Epithelial cell of esophagus (primary cell): ENCODE measurements at regions not wholly inside any gene's neighbourhood (a gene's known extent, or its start where the extent isn't known, plus 50 kb on each side); places are given as distances from the start of the nearest gene placed in this dataset.

Experiments
- DNase-seq: peaks from one replicate; pipeline ENCODE4 v3.0.0; 2010; ENCODE audit warnings: low read depth
- H3K4me3 ChIP-seq: 2 replicates; pipeline ENCODE4 v1.5.1; 2011; ENCODE audit warnings: mild to moderate bottlenecking, low read length, control low read depth
- CTCF ChIP-seq: IDR thresholded peaks from 2 replicates; pipeline ENCODE4 v1.5.1; 2011; ENCODE audit warnings: low read depth, mild to moderate bottlenecking, low read length, control low read depth, inconsistent platforms; ENCODE audit not compliant: insufficient read depth; ENCODE audit errors: missing control alignments

GRCh38 chr1:187773168-187773567 is 944.4 kb downstream of the PLA2G4A start:
- H3K4me3 ChIP-seq = no peak overlapping the region
- DNase-seq = no peak
- TF ChIP-seq CTCF = no peak

GRCh38 chr1:187787736-187788135 is 959.0 kb downstream of the PLA2G4A start:
- no peak for TF ChIP-seq CTCF
- no peak for DNase-seq
- H3K4me3 ChIP-seq = no peak overlapping the region

GRCh38 chr1:187788718-187789117 is 960.0 kb downstream of the PLA2G4A start:
- no peak for TF ChIP-seq CTCF
- no peak overlapping the region for H3K4me3 ChIP-seq
- DNase-seq = no peak

GRCh38 chr1:187790724-187791123 is 962.0 kb downstream of the PLA2G4A start:
- DNase-seq = no peak
- H3K4me3 ChIP-seq = no peak overlapping the region
- no peak for TF ChIP-seq CTCF

GRCh38 chr1:187794561-187794960 is 965.8 kb downstream of the PLA2G4A start:
- no peak for TF ChIP-seq CTCF
- DNase-seq = no peak

GRCh38 chr1:187809549-187809948 is 980.8 kb downstream of the PLA2G4A start:
- H3K4me3 ChIP-seq = no peak overlapping the region
- no peak for DNase-seq
- TF ChIP-seq CTCF = no peak

More at GRCh38 chr1:187794561-187794960, 965.8 kb downstream of the PLA2G4A start:
- H3K4me3 ChIP-seq = no peak overlapping the region

- DNase-seq = no peak
Observed at GRCh38 chr1:187816646-187817045, 987.9 kb downstream of the PLA2G4A start.

More at GRCh38 chr1:187816646-187817045, 987.9 kb downstream of the PLA2G4A start:
- no peak for TF ChIP-seq CTCF
- no peak overlapping the region for H3K4me3 ChIP-seq
